ENCODE measurements at regions not wholly inside any gene's neighbourhood (a gene's known extent, or its start where the extent isn't known, plus 50 kb on each side); places are given as distances from the start of the nearest gene placed in this dataset.

GRCh38 chr7:22622116-22622785 is 104.7 kb upstream of the IL6 start:
- no peak for DNase-seq

- DNase-seq = no peak
Observed at GRCh38 chr7:22618528-22618927, 108.5 kb upstream of the IL6 start.

GRCh38 chr7:22617166-22617565 is 109.8 kb upstream of the IL6 start:
- DNase-seq = no peak

- no peak for DNase-seq
Observed at GRCh38 chr7:22613496-22613895, 113.5 kb upstream of the IL6 start.

DNA sequence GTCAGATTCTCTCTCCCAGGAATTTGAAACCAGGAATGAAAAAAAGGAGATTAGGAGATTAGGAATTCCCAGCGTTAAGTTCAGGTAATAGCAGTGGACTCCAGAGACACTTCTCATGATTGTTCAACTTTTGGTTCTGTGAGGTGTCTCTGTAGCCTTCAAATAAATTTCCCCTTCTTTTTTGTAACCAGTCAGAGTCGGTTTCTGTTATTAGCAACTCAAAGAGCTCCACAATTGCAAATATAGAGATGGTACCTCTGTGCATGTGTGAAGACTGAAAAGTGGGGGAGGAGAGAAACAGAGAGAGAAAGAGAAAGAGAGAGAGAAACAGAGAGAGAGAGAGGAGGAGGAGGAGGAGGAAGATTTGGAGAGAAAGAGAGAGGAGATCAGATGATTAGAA is 112.8 kb upstream of the STEAP1B start:
- no peak for DNase-seq

GRCh38 chr7:22611758-22612079 is 111.7 kb upstream of the STEAP1B start:
- DNase-seq = no peak

- DNase-seq = no peak
Observed at GRCh38 chr7:22610951-22611757, 111.2 kb upstream of the STEAP1B start.

- no peak for DNase-seq
Observed at GRCh38 chr7:22610263-22610662, 110.3 kb upstream of the STEAP1B start.

DNA sequence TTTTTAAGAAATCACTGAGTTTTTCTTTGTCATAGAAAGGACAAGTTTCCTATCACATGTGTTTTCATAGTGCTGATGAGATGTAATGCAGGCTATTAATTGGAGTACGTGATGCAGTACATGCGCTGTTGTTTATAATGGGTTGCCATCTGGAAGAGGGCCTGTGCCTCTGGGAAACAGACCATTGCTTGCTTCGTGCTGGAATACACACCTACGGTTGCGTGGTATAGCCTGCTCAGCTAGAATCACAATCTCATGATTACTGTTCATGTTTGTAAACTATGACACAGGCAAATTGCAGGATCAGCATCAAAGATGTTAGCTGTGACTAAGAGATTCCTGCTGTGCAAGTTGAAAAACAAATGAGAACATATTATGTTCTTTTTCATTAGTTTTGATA is 107.2 kb upstream of the STEAP1B start:
- no peak for DNase-seq

- no peak for DNase-seq
Observed at GRCh38 chr7:22604246-22604645, 104.3 kb upstream of the STEAP1B start.

DNA sequence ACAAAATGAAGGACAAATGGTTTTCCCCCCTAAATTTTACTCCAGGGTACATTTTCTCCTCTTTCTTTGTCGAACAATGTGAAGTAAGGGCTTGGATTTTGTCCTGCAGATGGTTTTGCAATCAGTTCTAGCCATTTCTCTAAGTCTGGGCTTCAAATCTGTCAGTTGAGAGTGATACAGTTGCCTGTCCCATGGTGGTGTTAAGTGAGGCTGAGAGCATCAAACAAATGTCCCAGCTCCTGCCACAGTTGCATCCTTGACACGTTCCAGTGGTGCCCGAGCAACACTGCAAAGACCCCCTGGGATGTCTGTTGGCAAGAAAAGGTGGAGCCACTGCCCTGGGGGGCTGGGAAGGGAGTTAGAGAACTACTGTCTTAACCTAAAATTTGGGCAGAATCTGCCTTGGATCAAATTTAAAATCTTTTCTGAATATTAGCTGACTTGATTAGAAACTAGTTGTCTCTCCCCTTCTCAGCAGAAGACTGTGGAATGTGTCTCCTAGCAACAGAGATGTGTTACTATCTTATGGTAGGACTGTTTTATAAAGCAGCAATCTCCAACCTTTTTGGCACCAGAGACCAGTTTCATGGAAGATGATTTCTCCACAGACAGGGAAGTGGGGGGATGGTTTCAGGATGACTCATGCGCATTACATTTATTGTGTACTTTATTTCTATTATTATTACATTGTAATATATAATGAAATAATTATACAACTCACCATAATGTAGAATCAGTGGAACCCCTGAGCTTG is 102.0 kb upstream of the STEAP1B start:
- DNase-seq = no peak

DNA sequence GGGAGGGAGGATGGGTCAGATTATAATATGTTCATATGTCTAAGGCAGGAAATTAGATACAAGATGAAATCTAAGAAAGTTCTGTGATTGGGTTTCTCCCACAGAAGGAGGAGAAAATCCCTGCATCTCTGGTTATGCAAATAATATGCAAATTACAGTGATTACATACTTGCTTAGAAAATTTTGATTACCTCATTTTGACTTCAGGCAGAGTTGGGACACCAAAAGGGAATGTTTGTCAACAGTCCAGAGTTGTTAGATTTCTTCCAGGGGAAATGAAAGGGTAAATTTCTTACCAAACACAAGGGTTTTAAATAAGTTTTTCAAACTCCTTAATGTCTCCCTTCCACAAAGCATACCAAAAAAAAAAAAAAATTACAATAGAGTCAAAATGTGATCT is 101.4 kb upstream of the STEAP1B start:
- no peak for DNase-seq

DNA sequence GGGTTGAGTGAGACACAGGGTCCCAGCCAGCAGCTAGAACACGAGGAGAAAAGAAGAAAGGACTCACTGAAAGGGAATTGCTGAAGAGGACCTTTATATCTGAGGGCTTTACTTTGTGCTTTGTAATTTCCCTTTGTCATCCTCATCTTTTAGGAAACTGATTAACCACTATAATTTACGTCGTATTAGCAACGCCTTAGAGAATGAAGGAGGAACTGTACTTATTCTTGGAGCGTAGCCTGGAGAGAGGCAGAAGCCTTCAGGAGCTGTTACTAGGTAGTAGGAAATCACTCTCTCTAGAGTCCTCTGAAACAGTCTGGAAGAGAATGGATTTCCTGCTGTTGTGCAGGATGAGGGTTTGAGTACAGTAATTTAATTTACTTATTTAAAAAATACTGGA is 101.0 kb upstream of the STEAP1B start:
- DNase-seq = no peak

DNA sequence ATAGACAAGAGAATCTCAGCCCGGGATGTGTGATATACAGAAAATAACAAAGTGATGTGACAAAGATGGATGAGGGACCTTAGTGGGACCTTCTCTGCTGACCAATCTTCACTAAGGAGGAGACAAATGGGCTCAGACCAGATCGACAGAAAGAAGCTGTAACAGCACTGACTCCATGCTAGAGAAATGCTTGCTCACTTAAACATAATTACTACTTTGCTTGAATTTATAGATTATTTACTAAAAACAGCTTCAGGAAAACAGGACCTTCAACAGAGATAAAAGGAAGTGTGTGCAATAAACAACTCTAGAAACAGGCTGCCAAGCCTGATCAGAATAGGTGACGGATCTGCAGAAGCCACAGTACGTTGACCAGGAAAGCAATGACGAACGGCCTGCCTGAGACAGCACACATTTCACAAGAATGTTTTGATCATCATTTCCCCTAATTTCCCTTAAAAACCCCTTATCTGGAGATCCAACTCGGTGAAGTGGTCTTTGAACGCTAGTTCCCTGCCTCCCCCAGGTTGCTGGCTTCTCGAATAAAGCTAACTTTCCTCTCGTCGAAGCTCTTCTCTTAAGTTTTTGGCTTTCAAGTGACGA is 98.4 kb upstream of the STEAP1B start:
- DNase-seq = no peak

DNA sequence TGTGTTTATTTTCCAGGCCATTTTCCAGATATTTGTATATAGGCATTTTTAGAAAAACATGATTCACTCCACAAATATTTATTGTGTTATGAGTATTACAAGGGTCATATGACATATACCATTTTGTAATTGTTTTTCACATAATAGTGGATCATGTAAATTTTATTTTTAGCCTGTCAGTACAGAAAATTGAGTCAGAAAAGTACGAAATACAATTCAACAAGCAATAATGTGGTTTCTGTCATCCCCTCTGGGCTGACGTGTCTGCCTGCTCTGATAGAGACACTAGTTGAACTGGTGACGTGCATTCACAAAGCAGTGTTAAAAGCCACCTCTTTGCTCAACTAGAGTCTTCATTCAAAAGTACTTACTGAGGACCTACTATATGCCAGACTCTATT is 97.9 kb upstream of the STEAP1B start:
- DNase-seq = no peak

DNA sequence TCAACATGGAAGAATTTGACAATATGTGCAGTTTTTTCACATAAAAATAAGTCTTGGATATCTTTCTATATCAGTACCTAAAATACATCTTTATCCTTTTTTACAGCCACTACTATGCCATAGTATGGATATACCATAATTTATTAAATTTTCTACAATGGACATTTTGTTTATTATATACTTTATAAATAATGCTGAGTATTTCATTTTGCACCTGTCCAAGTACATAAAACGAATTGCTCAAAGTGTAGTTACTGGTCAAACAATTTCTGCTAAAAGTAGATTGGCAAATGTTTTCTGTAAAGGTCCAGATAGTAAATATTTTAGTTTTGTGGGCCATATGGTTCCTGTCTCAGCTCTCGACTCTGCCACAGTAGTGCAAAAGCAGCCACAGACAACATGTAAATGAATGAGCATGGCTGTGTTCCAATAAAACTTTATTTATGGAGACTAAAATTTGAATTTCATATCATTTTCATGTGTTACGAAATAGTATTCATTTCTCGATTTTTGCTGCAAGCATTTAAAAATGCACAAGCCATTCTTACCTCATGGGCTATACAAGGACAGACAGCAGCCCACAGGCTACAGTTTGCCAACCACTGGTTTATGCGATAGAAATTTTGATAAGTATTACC is 96.9 kb upstream of the STEAP1B start:
- DNase-seq = no peak

DNA sequence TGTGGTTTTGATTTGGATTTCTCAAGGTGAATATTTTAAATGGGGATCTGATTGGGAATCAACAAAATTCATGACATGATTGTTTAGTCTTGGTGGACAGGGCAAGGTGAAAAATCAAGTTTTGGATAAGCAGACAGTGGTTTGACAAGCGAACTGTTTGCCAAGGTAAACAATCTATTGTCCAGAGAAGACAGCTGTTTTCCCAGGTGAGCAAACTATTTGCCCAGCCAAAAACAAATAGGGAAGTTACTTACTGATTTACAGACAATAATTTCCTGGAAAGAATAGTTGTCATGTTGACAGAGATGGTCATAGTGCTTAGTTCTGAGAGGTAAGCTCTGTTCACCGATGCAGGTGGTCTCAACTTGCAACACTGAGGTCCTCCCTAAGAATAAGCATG is 94.0 kb upstream of the STEAP1B start:
- no peak for DNase-seq

DNA sequence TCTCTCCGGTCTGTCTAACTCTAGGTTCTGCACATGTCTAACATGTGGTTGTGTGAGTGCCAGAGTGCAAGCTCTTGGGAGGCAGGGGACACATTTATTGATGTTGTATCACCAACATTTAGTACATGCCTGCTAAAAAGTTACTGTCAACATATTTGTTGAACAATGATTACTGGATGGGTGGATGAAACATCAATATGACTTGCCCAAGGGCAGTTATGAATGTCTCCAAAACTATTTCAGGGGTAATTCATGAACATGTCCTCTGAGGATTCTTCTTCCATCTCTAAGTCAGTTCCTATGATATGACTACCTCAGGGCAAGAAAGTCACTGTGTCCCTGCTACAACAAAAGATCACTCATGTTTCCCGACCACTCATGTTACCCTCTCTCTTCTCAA is 91.3 kb upstream of the STEAP1B start:
- DNase-seq = no peak

DNA sequence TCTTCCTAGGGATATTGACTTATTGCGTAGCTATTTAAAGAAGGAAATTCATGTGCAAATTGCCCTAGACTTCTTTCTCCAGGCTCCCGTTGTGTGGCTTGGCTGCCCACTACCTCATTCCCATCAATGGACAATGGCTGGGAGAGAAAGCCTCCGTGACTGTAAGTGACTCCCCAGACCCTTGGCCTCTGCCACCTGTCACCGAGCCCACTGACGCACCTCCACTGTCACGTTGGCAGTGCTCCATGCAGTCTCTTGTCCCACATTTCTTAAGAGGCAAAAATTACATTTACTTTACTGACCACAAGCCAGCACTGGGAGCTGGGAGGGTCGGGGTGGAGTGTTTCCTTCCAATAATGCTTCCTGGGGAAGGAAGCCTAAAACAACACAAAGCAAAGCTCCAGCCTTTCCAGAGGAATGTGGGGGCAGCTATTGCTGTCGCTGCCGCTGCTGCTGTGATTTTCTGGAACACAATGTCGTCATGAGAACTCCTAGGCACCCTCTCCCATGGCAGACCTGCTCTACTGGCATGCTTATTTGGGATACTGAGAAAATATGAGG is 89.7 kb upstream of the STEAP1B start:
- no peak for DNase-seq

GRCh38 chr7:22588351-22588750 is 88.4 kb upstream of the STEAP1B start:
- DNase-seq = no peak

DNA sequence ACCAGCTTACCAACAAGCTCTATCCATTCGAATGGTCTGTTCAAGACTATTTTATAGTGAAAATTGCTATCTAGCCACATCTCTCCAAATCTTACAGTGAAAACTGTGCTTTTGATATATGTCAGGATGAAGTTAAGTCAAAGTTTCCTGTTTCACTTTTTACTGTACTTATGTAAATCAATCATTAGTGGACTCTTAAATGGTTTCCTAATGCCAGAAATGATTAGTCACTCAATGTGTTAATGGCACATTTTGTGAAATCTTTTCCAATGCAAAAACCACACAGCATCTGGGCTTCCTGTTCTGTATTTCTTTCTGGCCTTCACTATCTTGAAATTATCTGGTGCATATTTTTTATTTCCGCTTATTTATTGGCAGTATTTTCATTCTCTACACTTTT is 87.3 kb upstream of the STEAP1B start:
- DNase-seq = no peak

DNA sequence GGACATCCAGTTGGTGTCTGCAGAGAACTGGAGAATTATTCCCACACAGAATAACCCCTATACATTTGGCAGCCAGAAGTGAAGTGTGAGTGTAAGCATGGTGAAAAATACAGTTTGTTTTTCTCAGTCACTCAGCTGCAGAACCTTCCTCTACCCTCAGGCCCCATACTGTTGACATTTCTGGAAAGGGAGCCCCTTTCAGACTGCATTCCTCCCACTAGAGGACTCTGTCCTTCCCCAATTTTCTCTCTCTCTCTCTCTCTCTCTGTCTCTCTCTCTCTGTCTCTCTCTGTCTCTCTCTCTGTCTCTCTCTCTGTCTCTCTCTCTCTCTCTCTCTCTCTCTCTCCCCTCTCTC is 86.8 kb upstream of the STEAP1B start:
- no peak for DNase-seq
